Endothelial cell of umbilical vein (primary cell): ENCODE measurements at regions not wholly inside any gene's neighbourhood (a gene's known extent, or its start where the extent isn't known, plus 50 kb on each side); places are given as distances from the start of the nearest gene placed in this dataset.

Experiments used
- BruUV-seq: library from RNA; stranded (reverse); fragments of 400-500 nt; replicated peaks from 2 replicates; lab custom pipeline; 2021; lab: Mats Ljungman, UMichigan
- CTCF ChIA-PET: fragments of 300-600, 350-600 bp; sonication (Branson Sonifier 250); formaldehyde crosslinking; loops from one replicate; lab custom pipeline; 2021; ENCODE audit warnings: antibody characterized with exemption, inconsistent platforms; lab: Charles Lee
- POLR2A ChIA-PET: fragments of 300-600, 350-600 bp; sonication (Branson Sonifier 250); formaldehyde crosslinking; loops from one replicate; lab custom pipeline; 2021; ENCODE audit warnings: antibody characterized with exemption, inconsistent platforms; lab: Charles Lee
- DNase-seq: peaks from one replicate; pipeline ENCODE4 v3.0.0-alpha.2; 2011; ENCODE audit warnings: low read depth, low spot score
- FAIRE-seq: peaks from 2 replicates; lab custom pipeline; 2011; peaks lifted over from hg19 to GRCh38; lab: Jason Lieb, UNC
- H2AFZ ChIP-seq: 2 replicates; pipeline ENCODE4 v1.6.0; 2012; ENCODE audit warnings: low read depth, low read length, control low read depth, inconsistent platforms
- H3K27ac ChIP-seq: 2 replicates; pipeline ENCODE4 v1.5.1; 2011; ENCODE audit warnings: low read depth, mild to moderate bottlenecking, control low read depth, low read length, moderate library complexity; ENCODE audit not compliant: insufficient read depth
- H3K27me3 ChIP-seq, 2 experiments: 2 replicates each; pipeline versions ENCODE4 v1.6.0 to v1.6.1; 2011; ENCODE audit warnings: low read length in 2 of 2, mixed read lengths in 1 of 2; ENCODE audit not compliant: control insufficient read depth in 2 of 2, insufficient read depth in 2 of 2
- H3K36me3 ChIP-seq, 2 experiments: 2 replicates in 1 of 2; 3 replicates in 1 of 2; pipeline ENCODE4 v1.5.1; 2011; ENCODE audit warnings: low read length in 2 of 2, mild to moderate bottlenecking in 1 of 2, moderate library complexity in 1 of 2; ENCODE audit not compliant: control insufficient read depth in 2 of 2, insufficient read depth in 2 of 2; ENCODE audit errors: extremely low read depth in 1 of 2
- H3K4me1 ChIP-seq: 3 replicates; pipeline ENCODE4 v1.5.1; 2011; ENCODE audit warnings: mild to moderate bottlenecking, low read length; ENCODE audit not compliant: control insufficient read depth, insufficient read depth; ENCODE audit errors: extremely low read depth
- H3K4me2 ChIP-seq: 2 replicates; pipeline ENCODE4 v1.6.1; 2011; ENCODE audit warnings: low read length, control low read depth, mixed read lengths; ENCODE audit not compliant: insufficient read depth
- H3K4me3 ChIP-seq, 3 experiments: fragments of 200-600 bp in 1 of 3; sonication (generic), shearing (Covaris generic) in 1 of 3; replicated peaks in 1 of 3; 2 replicates each; pipeline ENCODE4 v1.5.1; 2011 to 2016; ENCODE audit warnings: control low read depth in 3 of 3, low read length in 3 of 3, mild to moderate bottlenecking in 2 of 3, inconsistent platforms in 1 of 3, low read depth in 1 of 3, moderate library complexity in 1 of 3; ENCODE audit not compliant: insufficient read depth in 1 of 3
- H3K79me2 ChIP-seq: 2 replicates; pipeline ENCODE4 v1.6.0; 2012; ENCODE audit warnings: low read length, inconsistent platforms; ENCODE audit not compliant: control insufficient read depth, insufficient read depth
- H3K9ac ChIP-seq: replicated peaks from 2 replicates; pipeline ENCODE3; 2011; ENCODE audit warnings: low read length, control low read depth; ENCODE audit not compliant: insufficient read depth; ENCODE audit errors: extremely low read depth
- H3K9me1 ChIP-seq: replicated peaks from 3 replicates; pipeline ENCODE4 v1.6.0; 2011; ENCODE audit warnings: mild to moderate bottlenecking, low read length; ENCODE audit not compliant: control insufficient read depth, insufficient read depth; ENCODE audit errors: extremely low read depth
- H3K9me3 ChIP-seq: replicated peaks from 2 replicates; pipeline ENCODE4 v1.5.1; 2012; ENCODE audit warnings: low read length, inconsistent platforms; ENCODE audit not compliant: control insufficient read depth, insufficient read depth
- H4K20me1 ChIP-seq: replicated peaks from 2 replicates; pipeline ENCODE3; 2011; ENCODE audit warnings: mild to moderate bottlenecking, low read length; ENCODE audit not compliant: control insufficient read depth, insufficient read depth; ENCODE audit errors: extremely low read depth
- EZH2 ChIP-seq: IDR thresholded peaks from 2 replicates; pipeline ENCODE4 v1.6.1; 2012; ENCODE audit warnings: borderline replicate concordance, low read depth, mild to moderate bottlenecking, moderate library complexity, low read length, inconsistent platforms; ENCODE audit not compliant: severe bottlenecking
- FOS ChIP-seq: IDR thresholded peaks from 2 replicates; pipeline ENCODE4 v1.6.1; 2011; ENCODE audit warnings: mild to moderate bottlenecking, low read length, moderate library complexity, borderline replicate concordance; ENCODE audit not compliant: insufficient read depth
- JUN ChIP-seq: IDR thresholded peaks from 2 replicates; pipeline ENCODE4 v1.6.1; 2011; ENCODE audit warnings: borderline replicate concordance, low read depth; ENCODE audit not compliant: insufficient read length, insufficient read depth
- MYC ChIP-seq: IDR thresholded peaks from one replicate; pipeline ENCODE4 v1.6.1; 2011; ENCODE audit warnings: mild to moderate bottlenecking, low read depth, low read length
- POLR2A ChIP-seq: IDR thresholded peaks from 2 replicates; pipeline ENCODE4 v1.6.1; 2012; ENCODE audit warnings: low read depth, mild to moderate bottlenecking, control low read depth, low read length
- dilution Hi-C: fragments of 300-500 bp; cut with MboI; formaldehyde crosslinking; loops from one replicate; pipeline ENCODE4 v1.15.0; 2019; ENCODE audit warnings: low sequenced_read_pairs; ENCODE audit not compliant: extremely low pct_ligation_motif_present
- intact Hi-C: fragments of 100-400 bp; cut with micrococcal nuclease; formaldehyde crosslinking; loops from one replicate; pipeline ENCODE4 v1.10.0; 2022
- TF ChIP-seq, protein P1 (sequence below): IDR thresholded peaks from 2 replicates; pipeline ENCODE4 v1.6.1; 2011; ENCODE audit not compliant: insufficient read depth, insufficient read length
- TF ChIP-seq, protein P2 (sequence below), 2 donors: IDR thresholded peaks; 1 replicate in 1 of 2; 2 replicates in 1 of 2; pipeline ENCODE4 v1.5.1; 2011; ENCODE audit warnings: low read length in 2 of 2, mild to moderate bottlenecking in 2 of 2, moderate library complexity in 2 of 2, control low read depth in 1 of 2, inconsistent platforms in 1 of 2, low read depth in 1 of 2; ENCODE audit not compliant: insufficient read depth in 1 of 2; ENCODE audit errors: extremely low read depth in 1 of 2

DNA sequence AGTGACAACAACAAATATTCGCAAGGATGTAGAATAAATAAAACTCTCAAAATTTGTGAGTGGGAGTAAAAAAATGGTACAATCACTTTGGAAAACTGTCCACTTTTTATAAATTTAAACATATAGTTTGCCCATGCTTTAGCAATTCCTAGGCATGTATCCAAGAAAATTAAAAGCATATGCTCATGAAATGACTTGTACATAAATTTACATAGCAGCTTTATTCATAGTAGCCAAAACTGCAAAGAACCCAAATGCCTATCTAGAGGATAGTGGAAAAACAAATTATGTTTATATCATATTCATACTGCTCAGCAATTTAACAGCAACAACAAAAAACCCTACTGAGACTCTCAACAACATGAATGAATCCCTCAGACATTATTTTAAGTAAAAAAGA lies 363.6 kb upstream of the CCDC54 start:
- dilution Hi-C loops = no loop called here
- no peaks in the 10 kb centered on the region for H3K79me2 ChIP-seq
- no peaks in the 10 kb centered on the region for H3K27me3 ChIP-seq
- no peaks in the 10 kb centered on the region for H3K36me3 ChIP-seq
- no peaks in the 10 kb centered on the region for H4K20me1 ChIP-seq
- no TSS peak for BruUV-seq
- H3K4me1 ChIP-seq = no peaks in the 10 kb centered on the region
- TF ChIP-seq, protein P1, sequence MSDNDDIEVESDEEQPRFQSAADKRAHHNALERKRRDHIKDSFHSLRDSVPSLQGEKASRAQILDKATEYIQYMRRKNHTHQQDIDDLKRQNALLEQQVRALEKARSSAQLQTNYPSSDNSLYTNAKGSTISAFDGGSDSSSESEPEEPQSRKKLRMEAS = no peak
- TF ChIP-seq MYC (no peak), FOS (no peak), POLR2A (no peak), EZH2 (no peak), JUN (no peak)
- TF ChIP-seq, protein P2, sequence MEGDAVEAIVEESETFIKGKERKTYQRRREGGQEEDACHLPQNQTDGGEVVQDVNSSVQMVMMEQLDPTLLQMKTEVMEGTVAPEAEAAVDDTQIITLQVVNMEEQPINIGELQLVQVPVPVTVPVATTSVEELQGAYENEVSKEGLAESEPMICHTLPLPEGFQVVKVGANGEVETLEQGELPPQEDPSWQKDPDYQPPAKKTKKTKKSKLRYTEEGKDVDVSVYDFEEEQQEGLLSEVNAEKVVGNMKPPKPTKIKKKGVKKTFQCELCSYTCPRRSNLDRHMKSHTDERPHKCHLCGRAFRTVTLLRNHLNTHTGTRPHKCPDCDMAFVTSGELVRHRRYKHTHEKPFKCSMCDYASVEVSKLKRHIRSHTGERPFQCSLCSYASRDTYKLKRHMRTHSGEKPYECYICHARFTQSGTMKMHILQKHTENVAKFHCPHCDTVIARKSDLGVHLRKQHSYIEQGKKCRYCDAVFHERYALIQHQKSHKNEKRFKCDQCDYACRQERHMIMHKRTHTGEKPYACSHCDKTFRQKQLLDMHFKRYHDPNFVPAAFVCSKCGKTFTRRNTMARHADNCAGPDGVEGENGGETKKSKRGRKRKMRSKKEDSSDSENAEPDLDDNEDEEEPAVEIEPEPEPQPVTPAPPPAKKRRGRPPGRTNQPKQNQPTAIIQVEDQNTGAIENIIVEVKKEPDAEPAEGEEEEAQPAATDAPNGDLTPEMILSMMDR (IDR thresholded peaks at IDR 0.05; ENCODE audit: extremely low read depth in 1 of 2, insufficient read depth in 1 of 2, low read depth in 1 of 2, low read length in 2 of 2) = no peak
- intact Hi-C loops = no loop called here
- ChIA-PET CTCF (no interaction called here), POLR2A (no interaction called here)
- H3K9ac ChIP-seq = no peak overlapping the region
- H3K9me1 ChIP-seq = no peaks in the 10 kb centered on the region
- no peak for DNase-seq
- no peak overlapping the region for H3K4me3 ChIP-seq
- no peak overlapping the region for H3K27ac ChIP-seq
- H3K4me2 ChIP-seq = no peak overlapping the region
- FAIRE-seq = no peak
- no peak overlapping the region for H2AFZ ChIP-seq
- no peaks in the 10 kb centered on the region for H3K9me3 ChIP-seq
